GM13977 (cell line): ENCODE measurements at regions not wholly inside any gene's neighbourhood (a gene's known extent, or its start where the extent isn't known, plus 50 kb on each side); places are given as distances from the start of the nearest gene placed in this dataset.

Experiments
- DNase-seq: peaks from one replicate; pipeline ENCODE4 v3.0.0; 2012; ENCODE audit warnings: low spot score
- CTCF ChIP-seq: IDR thresholded peaks from 2 replicates; pipeline ENCODE4 v1.5.1; 2012; ENCODE audit warnings: mild to moderate bottlenecking, control low read depth; ENCODE audit not compliant: insufficient read depth; ENCODE audit errors: extremely low read depth, missing control alignments
- in situ Hi-C: fragments of 300-500 bp; cut with MboI; formaldehyde crosslinking; loops from one replicate; pipeline ENCODE4 v1.12.0; 2022; ENCODE audit warnings: low sequenced_read_pairs, low pct_unique_long_range_greater_than_20kb, mixed read lengths, inconsistent platforms; ENCODE audit not compliant: unreplicated experiment

- in situ Hi-C loops, result no loop called here
Observed at GRCh38 chr14:98707522-98707921, 564.5 kb downstream of the BCL11B start.

GRCh38 chr14:98708555-98708954 is 563.4 kb downstream of the BCL11B start:
- in situ Hi-C loops, result no loop called here
- no peak for DNase-seq
- TF ChIP-seq CTCF, result no peak

More at GRCh38 chr14:98707522-98707921, 564.5 kb downstream of the BCL11B start:
- no peak for DNase-seq
- no peak for TF ChIP-seq CTCF

GRCh38 chr14:98711453-98711852 is 560.5 kb downstream of the BCL11B start:
- no peak for DNase-seq
- no peak for TF ChIP-seq CTCF
- in situ Hi-C loops, result no loop called here

GRCh38 chr14:98714626-98715425 is 557.2 kb downstream of the BCL11B start:
- no peak for DNase-seq
- TF ChIP-seq CTCF, result no peak
- in situ Hi-C loops, result no loop called here

- no peak for DNase-seq
- in situ Hi-C loops, result no loop called here
Observed at GRCh38 chr14:98716133-98716532, 555.9 kb downstream of the BCL11B start.

GRCh38 chr14:98721061-98721460 is 550.9 kb downstream of the BCL11B start:
- TF ChIP-seq CTCF, result no peak
- in situ Hi-C loops, result no loop called here

More at GRCh38 chr14:98716133-98716532, 555.9 kb downstream of the BCL11B start:
- no peak for TF ChIP-seq CTCF

GRCh38 chr14:98724734-98725133 is 547.3 kb downstream of the BCL11B start:
- in situ Hi-C loops, result no loop called here
- no peak for DNase-seq
- TF ChIP-seq CTCF, result no peak

More at GRCh38 chr14:98721061-98721460, 550.9 kb downstream of the BCL11B start:
- DNase-seq, result no peak
